ENCODE measurements at regions not wholly inside any gene's neighbourhood (a gene's known extent, or its start where the extent isn't known, plus 50 kb on each side); places are given as distances from the start of the nearest gene placed in this dataset.

DNA sequence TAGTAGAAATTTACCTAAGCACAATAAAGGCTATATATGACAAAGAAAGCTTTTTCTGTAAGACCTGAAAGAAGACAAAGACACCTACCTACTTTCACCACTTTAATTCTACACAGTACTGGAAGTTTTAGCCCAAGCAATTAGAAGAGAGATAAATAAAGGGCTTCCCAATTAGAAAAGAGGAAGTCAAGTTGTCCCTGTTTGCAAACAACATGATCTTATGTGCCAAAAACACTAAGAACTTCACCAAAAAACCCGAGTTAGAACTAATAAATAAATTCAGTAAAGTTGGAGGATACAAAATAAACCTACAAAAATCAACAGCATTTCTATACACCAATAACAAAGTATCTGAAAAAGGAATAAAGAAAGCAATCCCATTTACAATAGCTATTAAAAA is 190.9 kb downstream of the NR2F2 start:
- H3K9me3 ChIP-seq = peaks cover 0 to 3% of the 10 kb centered on the region in 2 donors
- H3K27ac ChIP-seq = no peak overlapping the region
- no peaks in the 10 kb centered on the region for H3K36me3 ChIP-seq
- TF ChIP-seq, protein P1, sequence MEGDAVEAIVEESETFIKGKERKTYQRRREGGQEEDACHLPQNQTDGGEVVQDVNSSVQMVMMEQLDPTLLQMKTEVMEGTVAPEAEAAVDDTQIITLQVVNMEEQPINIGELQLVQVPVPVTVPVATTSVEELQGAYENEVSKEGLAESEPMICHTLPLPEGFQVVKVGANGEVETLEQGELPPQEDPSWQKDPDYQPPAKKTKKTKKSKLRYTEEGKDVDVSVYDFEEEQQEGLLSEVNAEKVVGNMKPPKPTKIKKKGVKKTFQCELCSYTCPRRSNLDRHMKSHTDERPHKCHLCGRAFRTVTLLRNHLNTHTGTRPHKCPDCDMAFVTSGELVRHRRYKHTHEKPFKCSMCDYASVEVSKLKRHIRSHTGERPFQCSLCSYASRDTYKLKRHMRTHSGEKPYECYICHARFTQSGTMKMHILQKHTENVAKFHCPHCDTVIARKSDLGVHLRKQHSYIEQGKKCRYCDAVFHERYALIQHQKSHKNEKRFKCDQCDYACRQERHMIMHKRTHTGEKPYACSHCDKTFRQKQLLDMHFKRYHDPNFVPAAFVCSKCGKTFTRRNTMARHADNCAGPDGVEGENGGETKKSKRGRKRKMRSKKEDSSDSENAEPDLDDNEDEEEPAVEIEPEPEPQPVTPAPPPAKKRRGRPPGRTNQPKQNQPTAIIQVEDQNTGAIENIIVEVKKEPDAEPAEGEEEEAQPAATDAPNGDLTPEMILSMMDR (IDR thresholded peaks at IDR 0.05) = no peak
- no peak for DNase-seq (ENCODE audit: low spot score in 2 of 2)
- H3K4me3 ChIP-seq = no peak overlapping the region
- no peaks in the 10 kb centered on the region for H3K27me3 ChIP-seq
- no peaks in the 10 kb centered on the region for H3K4me1 ChIP-seq
- intact Hi-C loops (cut with DNase I) = no loop called here

DNA sequence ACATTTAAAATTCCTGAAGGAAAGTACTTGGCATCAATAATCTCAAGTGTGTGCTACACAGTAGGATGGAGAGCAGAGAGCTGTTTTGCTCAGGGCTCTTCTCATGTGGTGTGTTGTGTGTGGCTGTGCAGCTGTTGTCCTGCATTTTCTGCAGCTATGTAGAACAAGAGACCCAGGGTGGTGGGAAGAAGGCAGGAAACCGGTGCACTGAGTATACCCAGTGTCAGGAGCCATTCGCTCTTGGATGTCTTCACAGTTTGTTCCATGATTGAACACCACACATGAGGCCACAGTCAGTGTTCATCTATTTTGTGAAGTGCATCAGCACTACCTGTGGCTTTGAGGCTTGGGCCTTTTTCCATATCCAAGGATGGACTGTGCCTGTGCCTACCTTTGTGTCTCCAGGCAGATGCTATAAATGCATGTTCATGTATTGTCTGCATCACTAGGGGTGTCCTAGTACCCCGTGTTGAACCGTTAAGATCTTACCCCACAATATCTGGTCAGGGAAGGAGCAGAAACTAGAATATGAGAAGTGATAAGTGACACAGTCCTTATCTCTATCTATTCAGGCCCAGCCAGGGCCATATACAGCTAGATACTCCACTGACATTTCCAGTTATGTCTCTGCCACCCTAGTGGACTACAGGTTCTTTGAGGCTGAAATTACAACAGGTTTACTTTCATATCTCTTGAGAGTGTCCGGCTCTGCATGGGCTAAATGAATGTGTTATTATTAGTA is 194.3 kb downstream of the NR2F2 start:
- H3K36me3 ChIP-seq = no peaks in the 10 kb centered on the region
- H3K27me3 ChIP-seq = no peaks in the 10 kb centered on the region
- TF ChIP-seq, protein P1 (IDR thresholded peaks at IDR 0.05) = no peak
- peaks cover 0 to 3% of the 10 kb centered on the region in 2 donors for H3K9me3 ChIP-seq
- DNase-seq (ENCODE audit: low spot score in 2 of 2) = no peak
- no peak overlapping the region for H3K4me3 ChIP-seq
- no peak overlapping the region for H3K27ac ChIP-seq
- H3K4me1 ChIP-seq = no peaks in the 10 kb centered on the region
- intact Hi-C loops (cut with DNase I) = no loop called here

DNA sequence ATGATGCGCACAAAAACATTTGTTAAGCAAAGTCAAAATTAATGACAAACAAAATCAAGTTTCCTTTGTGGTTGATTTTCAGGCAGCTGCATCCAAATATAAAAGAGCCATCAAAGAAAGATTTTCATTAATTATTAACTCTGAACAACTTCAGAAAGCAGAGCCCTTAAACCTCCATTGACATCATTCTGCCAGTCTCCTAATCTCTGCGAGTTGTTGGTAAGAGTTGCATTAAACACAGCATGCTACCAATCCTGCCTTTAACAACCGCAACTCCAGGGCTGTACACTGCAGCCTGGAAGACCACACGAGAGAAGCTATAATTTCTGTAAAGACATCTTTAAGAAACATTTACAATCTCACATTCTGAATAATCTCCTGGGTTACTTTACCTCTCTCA is 204.6 kb downstream of the NR2F2 start:
- H3K27ac ChIP-seq = no peak overlapping the region
- no peak overlapping the region for H3K4me3 ChIP-seq
- no peaks in the 10 kb centered on the region for H3K36me3 ChIP-seq
- no peaks in the 10 kb centered on the region for H3K4me1 ChIP-seq
- TF ChIP-seq, protein P1 (IDR thresholded peaks at IDR 0.05) = no peak
- H3K27me3 ChIP-seq = no peaks in the 10 kb centered on the region
- no peaks in the 10 kb centered on the region for H3K9me3 ChIP-seq
- DNase-seq (ENCODE audit: low spot score in 2 of 2) = no peak
- intact Hi-C loops (cut with DNase I) = no loop called here

DNA sequence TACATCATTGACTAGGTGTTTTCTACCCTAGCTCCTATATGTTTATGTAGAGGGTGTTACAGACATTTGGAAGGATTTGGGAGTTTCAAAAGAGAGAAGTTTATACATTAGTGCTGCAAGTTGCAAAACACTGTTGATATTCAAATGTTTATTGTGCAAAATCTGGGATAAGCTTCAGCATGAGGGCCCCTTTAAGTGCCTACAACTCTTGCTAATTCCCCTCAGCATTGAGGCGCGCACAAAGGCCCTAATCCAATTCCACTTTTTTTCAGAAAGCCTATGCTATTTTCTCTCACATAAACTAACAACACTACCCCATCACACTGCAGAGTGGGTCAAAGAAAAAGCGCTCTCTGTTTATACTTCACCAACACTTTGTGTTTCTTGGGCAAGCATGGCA is 208.0 kb downstream of the NR2F2 start:
- no peaks in the 10 kb centered on the region for H3K4me1 ChIP-seq
- intact Hi-C loops (cut with DNase I) = no loop called here
- H3K27me3 ChIP-seq = no peaks in the 10 kb centered on the region
- H3K4me3 ChIP-seq = no peak overlapping the region
- TF ChIP-seq, protein P1 (IDR thresholded peaks at IDR 0.05) = no peak
- H3K27ac ChIP-seq = no peak overlapping the region
- DNase-seq (ENCODE audit: low spot score in 2 of 2) = no peak
- no peaks in the 10 kb centered on the region for H3K9me3 ChIP-seq
- H3K36me3 ChIP-seq = no peaks in the 10 kb centered on the region

DNA sequence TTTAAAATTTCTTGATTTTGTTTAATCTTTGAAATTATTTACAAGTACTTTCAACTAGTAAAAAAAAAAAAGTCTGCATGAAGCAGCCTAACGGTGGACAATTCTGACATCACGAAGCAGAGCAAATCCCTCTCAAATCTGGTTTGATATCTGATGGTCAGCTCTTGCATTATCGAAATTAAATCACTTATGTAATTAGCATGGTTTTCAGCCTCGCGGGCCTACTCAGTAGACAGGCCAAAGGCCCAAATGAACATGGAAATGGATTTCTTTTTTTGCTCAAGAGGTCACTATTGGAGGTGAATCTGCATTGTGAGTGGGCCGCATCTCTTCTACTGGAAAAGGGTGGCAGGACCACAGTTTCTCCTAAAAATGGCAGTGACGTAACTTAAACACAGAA is 209.8 kb downstream of the NR2F2 start:
- H3K27me3 ChIP-seq = no peaks in the 10 kb centered on the region
- H3K9me3 ChIP-seq = no peaks in the 10 kb centered on the region
- intact Hi-C loops (cut with DNase I) = no loop called here
- no peak overlapping the region for H3K27ac ChIP-seq
- H3K4me3 ChIP-seq = no peak overlapping the region
- no peak for DNase-seq (ENCODE audit: low spot score in 2 of 2)
- H3K36me3 ChIP-seq = no peaks in the 10 kb centered on the region
- H3K4me1 ChIP-seq = no peaks in the 10 kb centered on the region
- TF ChIP-seq, protein P1 (IDR thresholded peaks at IDR 0.05) = no peak
